ENCODE measurements at regions not wholly inside any gene's neighbourhood (a gene's known extent, or its start where the extent isn't known, plus 50 kb on each side); places are given as distances from the start of the nearest gene placed in this dataset.
A peak's percentile ranks its signal among the peaks of the same experiment; 100 is the strongest.

- DNase-seq, result no peak
- Histone ChIP-seq H3K36me3 (no peaks in the 10 kb centered on the region), H3K9me3 (no peaks in the 10 kb centered on the region), H3K27me3 (no peaks in the 10 kb centered on the region), H3K4me3 (ENCODE audit: low read depth, low read length) (no peak overlapping the region), H3K4me1 (no peaks in the 10 kb centered on the region)
- no peak for TF ChIP-seq CTCF (IDR thresholded peaks at IDR 0.05; ENCODE audit: low read depth, low read length)
These were observed 94.3 kb upstream of the DOCK10 start for GRCh38 chr2:225136552-225136951.

- Histone ChIP-seq H3K27me3 (no peaks in the 10 kb centered on the region; the same call in 1 of the 2 replicates), H3K36me3 (no peaks in the 10 kb centered on the region), H3K4me3 (ENCODE audit: low read depth, low read length) (no peak overlapping the region), H3K9me3 (no peaks in the 10 kb centered on the region), H3K4me1 (no peaks in the 10 kb centered on the region)
- no peak for DNase-seq
- TF ChIP-seq CTCF (IDR thresholded peaks at IDR 0.05; ENCODE audit: low read depth, low read length), result no peak
These were observed 89.6 kb upstream of the DOCK10 start for GRCh38 chr2:225131898-225132297.

- no peak overlapping the region for H3K4me3 ChIP-seq (ENCODE audit: low read depth, low read length)
- no peak for TF ChIP-seq CTCF (IDR thresholded peaks at IDR 0.05; ENCODE audit: low read depth, low read length)
- no peaks in the 10 kb centered on the region for H3K9me3 ChIP-seq
- no peaks in the 10 kb centered on the region for H3K36me3 ChIP-seq
- H3K4me1 ChIP-seq, result no peaks in the 10 kb centered on the region
- no peaks in the 10 kb centered on the region; the same call in 1 of the 2 replicates for H3K27me3 ChIP-seq
- no peak for DNase-seq
These were observed 87.8 kb upstream of the DOCK10 start for GRCh38 chr2:225130093-225130492.

GRCh38 chr2:225124311-225125017 is 82.2 kb upstream of the DOCK10 start:
- Histone ChIP-seq H3K9me3 (no peaks in the 10 kb centered on the region), H3K4me1 (no peaks in the 10 kb centered on the region; the same call in 1 of the 2 replicates), H3K4me3 (ENCODE audit: low read depth, low read length) (no peak overlapping the region), H3K36me3 (no peaks in the 10 kb centered on the region), H3K27me3 (no peaks in the 10 kb centered on the region)
- TF ChIP-seq CTCF (IDR thresholded peaks at IDR 0.05; ENCODE audit: low read depth, low read length), result no peak
- no peak for DNase-seq

- Histone ChIP-seq H3K36me3 (no peaks in the 10 kb centered on the region), H3K27me3 (no peaks in the 10 kb centered on the region), H3K4me1 (no peaks in the 10 kb centered on the region; the same call in 1 of the 2 replicates), H3K9me3 (no peaks in the 10 kb centered on the region), H3K4me3 (ENCODE audit: low read depth, low read length) (peak overlapping the region; percentile 75)
- DNase-seq, result peak; percentile 26
- TF ChIP-seq CTCF (IDR thresholded peaks at IDR 0.05; ENCODE audit: low read depth, low read length), result peak; percentile 56
These were observed 80.6 kb upstream of the DOCK10 start for GRCh38 chr2:225122583-225123486.

All from BE2C (cell line).